Posterior vena cava (tissue), 2 donors: ENCODE measurements at regions not wholly inside any gene's neighbourhood (a gene's known extent, or its start where the extent isn't known, plus 50 kb on each side); places are given as distances from the start of the nearest gene placed in this dataset.
"Not testable (repeated sequence)": the region's sequence is repeated elsewhere in the genome, so short reads cannot be mapped to it uniquely, and the experiment has no call there.

ENCODE experiments used
- DNase-seq: peaks from one replicate; pipeline ENCODE4 v3.0.0-alpha.2; 2020; ENCODE audit warnings: low spot score
- intact Hi-C, 2 donors: fragments of 100-400 bp; cut with DNase I; formaldehyde crosslinking; loops; one replicate each; pipeline versions ENCODE4 v1.14.1 to v1.14.2; 2022 to 2023
- donor health status: DM: yes; HTN: yes; CAD: no.
- donor health status: DM: yes; HTN: yes; CAD: no.

DNA sequence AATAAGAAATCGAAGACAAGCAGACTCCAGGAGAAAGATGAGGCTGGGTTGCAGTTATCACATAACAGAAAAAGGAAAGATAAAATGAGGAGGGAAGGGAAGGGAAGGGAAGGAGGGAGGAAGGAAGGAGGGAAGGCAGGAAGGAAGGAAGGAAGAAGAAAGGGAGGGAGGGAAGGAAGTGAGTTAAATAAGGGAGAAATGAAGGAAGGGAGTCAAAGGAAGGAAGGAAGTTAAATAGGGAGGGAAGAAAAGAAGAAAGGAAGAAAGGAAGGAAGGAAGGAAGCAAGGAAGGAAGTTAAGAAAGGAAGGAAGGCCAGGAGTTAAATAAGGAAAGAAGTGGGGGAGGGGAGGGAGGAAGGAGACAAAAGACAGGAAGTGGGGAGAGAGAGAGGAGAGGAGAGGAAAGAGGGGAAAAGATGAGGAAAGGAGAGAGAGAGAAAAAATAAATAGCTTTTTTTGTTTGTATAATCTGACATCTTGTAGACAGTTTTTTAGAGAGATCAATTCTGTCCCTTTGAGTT lies 679.6 kb downstream of the HS3ST4 start:
- no peak for DNase-seq
- intact Hi-C loops: no loop called here

- DNase-seq: no peak
- intact Hi-C loops: no loop called here
These were observed 682.6 kb downstream of the HS3ST4 start for GRCh38 chr16:26374279-26374925.

DNA sequence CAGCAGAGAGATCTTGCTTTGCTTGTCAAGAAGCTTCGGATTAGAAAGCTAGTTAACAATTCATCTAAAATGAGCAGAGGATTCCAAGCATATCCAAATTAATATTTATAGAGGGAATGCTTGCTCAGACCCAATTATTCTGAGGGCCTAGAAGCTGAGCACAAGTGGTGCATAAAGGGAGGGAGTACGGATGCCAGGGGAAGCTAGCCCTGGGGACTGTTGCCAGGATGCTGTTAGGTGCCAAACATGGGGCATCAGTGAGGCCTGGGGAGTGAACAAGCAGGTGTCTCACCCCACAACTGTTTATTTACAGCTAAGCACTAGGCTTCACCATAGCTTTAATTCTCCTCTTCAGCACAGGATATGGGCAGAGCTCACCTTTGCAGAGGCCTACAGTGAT lies 684.1 kb upstream of the C16orf82 start:
- intact Hi-C loops: no loop called here

GRCh38 chr16:26386096-26386495 lies 680.6 kb upstream of the C16orf82 start:
- DNase-seq: no peak
- intact Hi-C loops: no loop called here

More for the DNA sequence above, 684.1 kb upstream of the C16orf82 start:
- no peak for DNase-seq

- no peak for DNase-seq
- intact Hi-C loops: no loop called here
These were observed 674.9 kb upstream of the C16orf82 start for GRCh38 chr16:26391833-26392232.

GRCh38 chr16:26394409-26394808 lies 672.3 kb upstream of the C16orf82 start:
- intact Hi-C loops: no loop called here

DNA sequence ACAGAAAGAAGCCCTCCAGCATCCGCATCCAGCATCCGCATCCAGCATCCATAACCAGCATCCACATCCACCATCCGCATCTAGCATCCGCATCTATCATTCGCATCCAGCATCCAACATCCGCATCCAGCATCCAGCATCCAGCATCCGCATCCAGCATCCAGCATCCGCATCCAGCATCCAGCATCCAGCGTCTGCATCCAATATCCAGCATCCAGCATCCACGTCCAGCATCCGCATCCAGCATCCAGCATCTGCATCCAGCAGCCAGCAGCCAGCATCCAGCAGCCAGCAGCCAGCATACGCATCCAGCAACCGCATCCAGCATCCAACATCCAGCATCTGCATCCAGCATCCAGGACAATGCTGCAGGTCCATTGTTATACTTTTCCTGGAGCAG lies 671.0 kb upstream of the C16orf82 start:
- no peak for DNase-seq
- intact Hi-C loops: no loop called here

More at GRCh38 chr16:26394409-26394808, 672.3 kb upstream of the C16orf82 start:
- no peak for DNase-seq

DNA sequence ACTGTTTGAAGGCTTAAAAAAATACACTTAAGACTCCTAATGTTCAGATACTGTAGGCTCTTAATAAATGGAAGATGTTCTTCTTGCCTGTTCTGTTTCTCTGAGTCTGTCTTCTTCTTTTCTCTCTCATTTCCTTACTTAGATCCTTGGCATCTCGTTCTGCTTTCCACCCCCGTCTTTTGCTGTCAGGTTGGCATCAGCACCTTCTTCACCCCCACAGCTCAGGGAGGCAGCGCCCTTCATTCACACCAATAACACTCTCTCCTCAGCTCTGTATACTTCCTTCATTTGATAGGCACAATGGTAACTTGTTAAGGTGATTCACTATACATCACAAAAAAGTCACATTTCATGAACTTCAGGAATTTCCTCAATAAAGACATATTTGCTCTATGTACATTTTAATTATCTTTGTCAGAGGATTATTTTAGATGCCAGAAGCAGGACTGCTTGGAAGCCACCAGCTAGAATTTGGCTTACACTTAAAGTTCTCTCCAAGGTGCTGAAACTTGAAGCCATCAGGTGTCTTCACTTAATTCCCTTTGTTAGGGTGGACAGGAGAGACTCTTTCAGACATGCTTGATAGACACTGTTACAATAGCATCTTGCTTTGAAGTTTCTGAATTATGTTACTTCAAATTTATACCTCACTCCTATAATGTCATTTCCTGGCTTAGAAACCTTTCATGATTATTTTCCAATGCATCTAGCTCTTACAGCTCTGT lies 670.1 kb upstream of the C16orf82 start:
- no peak for DNase-seq
- intact Hi-C loops: no loop called here

DNA sequence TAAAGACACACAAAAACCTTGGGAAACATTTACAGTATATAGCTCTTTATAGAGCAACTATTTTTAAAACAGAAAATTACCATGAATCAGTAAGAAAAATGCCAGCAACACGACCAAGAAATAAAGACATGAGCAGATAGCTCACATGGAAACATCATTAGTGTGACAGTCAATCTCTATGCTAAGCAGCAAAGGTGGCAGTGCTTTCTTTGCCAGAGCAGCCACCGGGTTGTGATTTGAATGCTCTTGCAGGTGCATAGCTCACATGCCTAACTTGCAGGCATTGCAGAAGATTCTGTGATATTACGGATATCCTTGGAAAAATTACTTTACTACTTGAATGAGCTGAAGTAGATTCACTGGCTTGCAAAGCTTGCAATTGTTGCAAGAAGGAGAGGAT lies 652.9 kb upstream of the C16orf82 start:
- intact Hi-C loops: no loop called here
- DNase-seq: no peak

DNA sequence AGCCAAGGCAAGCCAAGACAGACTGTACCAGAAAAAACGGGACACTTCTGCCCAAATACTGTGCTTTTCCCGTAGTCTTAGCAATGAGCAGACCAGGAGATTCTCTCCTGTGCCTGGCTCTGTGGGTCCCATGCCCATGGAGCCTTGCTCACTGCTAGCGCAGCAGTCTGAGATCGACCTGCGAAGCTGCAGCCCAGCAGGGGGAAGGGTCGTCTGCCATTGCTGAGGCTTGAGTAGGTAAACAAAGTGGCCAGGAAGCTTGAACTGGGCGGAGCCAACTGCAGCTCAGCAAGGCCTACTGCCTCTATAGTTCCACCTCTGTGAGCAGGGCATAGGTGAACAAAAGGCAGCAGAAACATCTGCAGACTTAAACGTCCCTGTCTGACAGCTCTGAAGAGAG lies 647.3 kb upstream of the C16orf82 start:
- intact Hi-C loops, DNase-seq: not testable (repeated sequence)

GRCh38 chr16:26430618-26431017 lies 636.1 kb upstream of the C16orf82 start:
- intact Hi-C loops: no loop called here
- no peak for DNase-seq

- intact Hi-C loops: no loop called here
- DNase-seq: no peak
These were observed 632.9 kb upstream of the C16orf82 start for GRCh38 chr16:26433807-26434206.

- DNase-seq: no peak
These were observed 625.5 kb upstream of the C16orf82 start for GRCh38 chr16:26441178-26441577.

GRCh38 chr16:26442321-26442720 lies 624.4 kb upstream of the C16orf82 start:
- intact Hi-C loops: no loop called here
- no peak for DNase-seq

More at GRCh38 chr16:26441178-26441577, 625.5 kb upstream of the C16orf82 start:
- intact Hi-C loops: no loop called here

DNA sequence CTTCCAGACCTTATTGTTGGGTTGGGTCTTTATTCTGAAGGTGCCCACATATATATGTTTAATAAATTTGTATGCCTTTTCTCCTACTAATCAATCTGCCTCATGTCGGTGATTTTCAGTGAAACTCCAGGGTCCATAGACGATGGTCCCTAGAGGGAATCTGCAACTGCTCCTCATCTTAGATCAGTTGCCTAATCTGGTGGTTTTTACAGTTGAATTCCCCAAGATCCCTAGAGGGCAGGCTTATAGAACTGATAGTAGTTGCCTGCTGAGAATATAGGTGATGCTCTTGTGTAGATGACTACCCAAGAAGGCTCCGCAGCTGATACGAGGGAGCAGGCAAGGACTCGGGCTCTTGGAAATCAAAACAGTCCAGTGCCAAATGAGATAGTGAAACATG lies 619.2 kb upstream of the C16orf82 start:
- no peak for DNase-seq
- intact Hi-C loops: no loop called here

- intact Hi-C loops: no loop called here
- no peak for DNase-seq
These were observed 613.5 kb upstream of the C16orf82 start for GRCh38 chr16:26453215-26453614.

DNA sequence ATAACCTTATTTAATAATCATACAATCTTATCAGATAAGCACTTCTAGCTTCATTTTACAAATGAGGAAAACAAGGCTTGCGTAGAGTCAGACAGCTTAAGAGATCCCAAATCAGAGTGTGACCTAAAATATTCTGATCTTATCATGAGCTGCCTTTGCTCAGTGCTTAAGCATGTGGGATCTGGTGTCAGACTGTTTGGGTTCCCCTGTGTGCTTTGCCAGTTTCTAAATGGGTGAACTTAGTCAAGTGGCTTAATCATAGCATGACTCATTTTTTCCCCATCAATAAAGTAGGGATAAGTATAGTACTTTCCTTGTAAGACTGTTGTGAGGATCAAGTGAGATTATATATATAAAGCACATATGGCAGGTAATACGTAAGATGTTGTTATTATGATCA lies 612.6 kb upstream of the C16orf82 start:
- no peak for DNase-seq
- intact Hi-C loops: no loop called here

DNA sequence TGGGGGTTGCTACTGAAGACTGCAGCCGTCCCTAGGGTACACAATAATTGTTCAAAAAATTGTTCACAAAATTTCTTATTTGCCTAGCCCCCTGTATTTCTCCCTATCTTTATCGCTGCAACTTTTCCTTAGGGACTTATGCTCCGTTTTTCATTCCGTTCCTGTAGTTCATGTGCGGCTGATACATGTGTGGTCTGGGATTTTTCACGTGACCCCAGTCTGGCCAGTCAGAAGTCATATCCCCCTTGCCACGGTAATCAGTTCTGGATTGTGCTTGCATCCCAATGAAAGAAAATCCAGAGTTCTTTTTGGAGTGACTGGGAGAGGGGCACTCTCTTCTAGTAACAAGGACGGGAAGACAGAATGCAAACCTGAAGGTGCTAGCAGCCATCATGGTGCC lies 610.7 kb upstream of the C16orf82 start:
- DNase-seq: no peak
- intact Hi-C loops: no loop called here

GRCh38 chr16:26457095-26457494 lies 609.6 kb upstream of the C16orf82 start:
- intact Hi-C loops: no loop called here
- DNase-seq: no peak

- no peak for DNase-seq
- intact Hi-C loops: no loop called here
These were observed 608.8 kb upstream of the C16orf82 start for GRCh38 chr16:26457882-26458281.
